H9 (cell line): ENCODE measurements at regions not wholly inside any gene's neighbourhood (a gene's known extent, or its start where the extent isn't known, plus 50 kb on each side); places are given as distances from the start of the nearest gene placed in this dataset.
"Not testable (repeated sequence)": the region's sequence is repeated elsewhere in the genome, so short reads cannot be mapped to it uniquely, and the experiment has no call there.

ENCODE experiments used
- DNase-seq: peaks from one replicate; pipeline ENCODE4 v3.0.0-alpha.2; 2017
- H2AFZ ChIP-seq: one replicate; pipeline ENCODE4 v1.6.1; 2013; ENCODE audit warnings: mild to moderate bottlenecking, low read length, control low read depth, moderate library complexity
- H2AK5ac ChIP-seq: 2 replicates; pipeline ENCODE4 v1.6.1; 2013; ENCODE audit warnings: low read length, control low read depth, mixed read lengths; ENCODE audit not compliant: insufficient read length
- H2BK120ac ChIP-seq: one replicate; pipeline ENCODE4 v1.6.1; 2013; ENCODE audit warnings: low read depth, mild to moderate bottlenecking, low read length, control low read depth, inconsistent platforms; ENCODE audit not compliant: poor library complexity, severe bottlenecking
- H2BK12ac ChIP-seq: 2 replicates; pipeline ENCODE4 v1.6.1; 2013; ENCODE audit warnings: low read length, control low read depth, mixed read lengths, low read depth; ENCODE audit not compliant: insufficient read length
- H2BK15ac ChIP-seq: 2 replicates; pipeline ENCODE4 v1.6.1; 2013; ENCODE audit warnings: low read depth, low read length, control low read depth
- H2BK20ac ChIP-seq: one replicate; pipeline ENCODE4 v1.6.1; 2013; ENCODE audit warnings: low read depth, mild to moderate bottlenecking, low read length, control low read depth, inconsistent platforms; ENCODE audit not compliant: poor library complexity, severe bottlenecking
- H2BK5ac ChIP-seq: 2 replicates; pipeline ENCODE4 v1.6.1; 2013; ENCODE audit warnings: low read length, control low read depth, mixed read lengths; ENCODE audit not compliant: insufficient read length
- H3K14ac ChIP-seq: 2 replicates; pipeline ENCODE4 v1.6.1; 2013; ENCODE audit warnings: low read length, control low read depth; ENCODE audit not compliant: insufficient read depth
- H3K18ac ChIP-seq: 2 replicates; pipeline ENCODE4 v1.6.1; 2013; ENCODE audit warnings: low read depth, mild to moderate bottlenecking, mixed read lengths, low read length, control low read depth; ENCODE audit not compliant: insufficient read length
- H3K23ac ChIP-seq: 2 replicates; pipeline ENCODE4 v1.6.1; 2013; ENCODE audit warnings: low read length, control low read depth, mixed read lengths, low read depth; ENCODE audit not compliant: insufficient read length
- H3K23me2 ChIP-seq: 2 replicates; pipeline ENCODE4 v1.6.1; 2013; ENCODE audit warnings: low read depth, mild to moderate bottlenecking, mixed read lengths, low read length, control low read depth; ENCODE audit not compliant: insufficient read length, poor library complexity, severe bottlenecking
- H3K27ac ChIP-seq: 2 replicates; pipeline ENCODE4 v1.5.1; 2013; ENCODE audit warnings: low read length, control low read depth, mixed read lengths, low read depth; ENCODE audit not compliant: insufficient read length
- H3K27me3 ChIP-seq: 2 replicates; pipeline ENCODE4 v1.6.1; 2013; ENCODE audit warnings: low read length, control low read depth, inconsistent platforms; ENCODE audit not compliant: insufficient read depth
- H3K4ac ChIP-seq: 2 replicates; pipeline ENCODE4 v1.6.1; 2013; ENCODE audit warnings: low read depth, mild to moderate bottlenecking, control low read depth, inconsistent platforms, low read length, moderate library complexity
- H3K4me1 ChIP-seq: 2 replicates; pipeline ENCODE4 v1.6.1; 2013; ENCODE audit warnings: low read length, control low read depth, inconsistent platforms; ENCODE audit not compliant: insufficient read depth
- H3K4me2 ChIP-seq: 2 replicates; pipeline ENCODE4 v1.6.1; 2013; ENCODE audit warnings: low read length, control low read depth, mixed read lengths; ENCODE audit not compliant: insufficient read length, insufficient read depth
- H3K56ac ChIP-seq: 2 replicates; pipeline ENCODE4 v1.6.1; 2013; ENCODE audit warnings: low read depth, mild to moderate bottlenecking, mixed read lengths, low read length, control low read depth; ENCODE audit not compliant: insufficient read length
- H3K79me1 ChIP-seq: 2 replicates; pipeline ENCODE4 v1.6.1; 2013; ENCODE audit warnings: low read depth, mild to moderate bottlenecking, moderate library complexity, low read length, control low read depth, inconsistent platforms; ENCODE audit not compliant: insufficient read depth, poor library complexity, severe bottlenecking
- H3K79me2 ChIP-seq: 2 replicates; pipeline ENCODE4 v1.6.1; 2013; ENCODE audit warnings: low read length, control low read depth, inconsistent platforms; ENCODE audit not compliant: insufficient read depth
- H3K9ac ChIP-seq: 2 replicates; pipeline ENCODE4 v1.6.1; 2013; ENCODE audit warnings: low read length, control low read depth, mixed read lengths; ENCODE audit not compliant: insufficient read length; ENCODE audit errors: extremely low read depth
- H3K9me3 ChIP-seq: one replicate; pipeline ENCODE4 v1.6.1; 2013; ENCODE audit warnings: low read depth, low read length, inconsistent platforms; ENCODE audit not compliant: control insufficient read depth
- H3T11ph ChIP-seq: one replicate; pipeline ENCODE4 v1.6.1; 2013; ENCODE audit warnings: mild to moderate bottlenecking, low read length, control low read depth, inconsistent platforms
- H4K20me1 ChIP-seq: one replicate; pipeline ENCODE4 v1.6.1; 2013; ENCODE audit not compliant: control insufficient read depth, insufficient read length, insufficient read depth
- H4K5ac ChIP-seq: 2 replicates; pipeline ENCODE4 v1.6.1; 2013; ENCODE audit warnings: low read depth, mild to moderate bottlenecking, mixed read lengths, low read length, control low read depth; ENCODE audit not compliant: insufficient read length
- H4K8ac ChIP-seq: replicated peaks from 2 replicates; pipeline ENCODE4 v1.6.1; 2013; ENCODE audit warnings: low read length, control low read depth, mixed read lengths, low read depth; ENCODE audit not compliant: insufficient read length
- H4K91ac ChIP-seq: 2 replicates; pipeline ENCODE4 v1.6.1; 2013; ENCODE audit warnings: low read depth, mild to moderate bottlenecking, moderate library complexity, mixed read lengths, low read length, control low read depth; ENCODE audit not compliant: insufficient read length
- H3K27ac Mint-ChIP-seq, 3 experiments: 2 replicates in 2 of 3; 3 replicates in 1 of 3; pipeline ENCODE4 v1.8.0; 2020 to 2021; ENCODE audit warnings: mixed read lengths in 3 of 3, mild to moderate bottlenecking in 1 of 3, moderate library complexity in 1 of 3
- H3K27me3 Mint-ChIP-seq: 2 replicates; pipeline ENCODE4 v1.8.0; 2021; ENCODE audit warnings: low read depth, mild to moderate bottlenecking, moderate library complexity, mixed read lengths
- H3K36me3 Mint-ChIP-seq, 3 experiments: 2 replicates in 2 of 3; 3 replicates in 1 of 3; pipeline ENCODE4 v1.8.0; 2020 to 2021; ENCODE audit warnings: low read depth in 3 of 3, mixed read lengths in 3 of 3; ENCODE audit not compliant: insufficient read depth in 1 of 3
- H3K4me1 Mint-ChIP-seq, 2 experiments: 2 replicates each; pipeline ENCODE4 v1.8.0; 2020; ENCODE audit warnings: mixed read lengths in 2 of 2
- H3K4me3 Mint-ChIP-seq, 2 experiments: 2 replicates in 1 of 2; 3 replicates in 1 of 2; pipeline ENCODE4 v1.8.0; 2020 to 2021; ENCODE audit warnings: mild to moderate bottlenecking in 2 of 2, mixed read lengths in 2 of 2, moderate library complexity in 1 of 2
- H3K9me3 Mint-ChIP-seq, 2 experiments: 2 replicates in 1 of 2; 3 replicates in 1 of 2; pipeline ENCODE4 v1.8.0; 2020; ENCODE audit warnings: mild to moderate bottlenecking in 2 of 2, mixed read lengths in 2 of 2, moderate library complexity in 1 of 2
- WGBS: extraction: QIAGEN DNeasy Blood & Tissue Kit; methylation state at CpG from one replicate; pipeline ENCODE4 v1.1.7; 2013; ENCODE audit warnings: missing lambda C conversion rate, low lambda C conversion rate, mixed read lengths; ENCODE audit not compliant: insufficient read length; ENCODE audit errors: extremely low coverage; 5-methylcytosine and 5-hydroxymethylcytosine counted together

DNA sequence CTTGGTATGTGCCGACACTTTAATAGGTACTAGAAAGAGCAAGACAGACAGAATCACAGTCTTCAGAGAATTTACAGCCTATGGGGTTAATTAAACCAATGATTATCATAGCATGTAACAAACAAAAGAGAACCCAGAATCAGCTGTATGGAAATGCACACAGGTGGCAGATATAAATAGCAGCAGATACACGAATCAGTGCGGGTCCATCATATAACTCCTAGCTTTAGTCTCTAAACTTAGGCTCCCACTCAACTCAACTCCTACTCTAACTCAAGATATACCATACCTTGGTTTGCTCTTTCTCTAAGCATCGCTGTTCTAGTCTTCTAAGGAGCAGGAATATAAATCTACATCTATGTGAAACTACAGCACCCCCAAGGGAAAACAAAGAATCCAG is 132.0 kb upstream of the NBPF26 start:
- not testable (repeated sequence) for H4K8ac ChIP-seq, H3K79me2 ChIP-seq, H3K4me3 Mint-ChIP-seq, H3K14ac ChIP-seq, H3K4me1 ChIP-seq, H3K27me3 Mint-ChIP-seq, H3K9ac ChIP-seq, H3K23ac ChIP-seq, H2BK20ac ChIP-seq, H3K27me3 ChIP-seq, H3K18ac ChIP-seq, H2AFZ ChIP-seq, H3K4me1 Mint-ChIP-seq, H2BK5ac ChIP-seq, H3K36me3 Mint-ChIP-seq, H2BK12ac ChIP-seq, H3K4ac ChIP-seq, H4K20me1 ChIP-seq, H3K79me1 ChIP-seq, H3K56ac ChIP-seq, H3K27ac Mint-ChIP-seq, H3T11ph ChIP-seq, H4K5ac ChIP-seq, H2AK5ac ChIP-seq, H2BK15ac ChIP-seq, H3K9me3 ChIP-seq, H3K27ac ChIP-seq, H3K23me2 ChIP-seq, H3K4me2 ChIP-seq, H3K9me3 Mint-ChIP-seq, H4K91ac ChIP-seq, H2BK120ac ChIP-seq, DNase-seq
- WGBS, result no CpG with 5 or more reads among the region's 4 CpGs

DNA sequence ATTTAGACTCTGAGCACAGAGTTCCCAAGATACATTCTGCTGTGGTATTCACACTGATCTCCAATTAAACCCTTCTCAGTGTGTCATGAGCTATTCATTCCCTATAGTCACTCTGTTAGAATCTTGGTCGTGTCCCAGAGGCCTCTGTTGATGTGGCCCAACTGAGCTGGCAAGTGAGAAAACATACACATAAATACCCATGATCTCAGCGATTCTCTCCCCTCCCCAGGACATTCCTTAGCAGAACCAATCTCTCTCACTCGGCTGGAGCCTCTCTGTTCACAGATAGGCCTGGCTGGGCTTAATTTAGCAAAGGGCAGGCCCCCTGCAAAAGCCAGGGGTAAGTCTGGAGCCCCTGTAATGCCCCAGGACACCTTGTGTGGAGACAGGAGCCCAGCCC is 130.8 kb upstream of the NBPF26 start:
- not testable (repeated sequence) for H3K9me3 ChIP-seq, H3K23me2 ChIP-seq, H2BK15ac ChIP-seq, H3K27ac ChIP-seq, H3K4me1 Mint-ChIP-seq, H3K4me1 ChIP-seq, H3K14ac ChIP-seq, DNase-seq, H3K56ac ChIP-seq, H3K27me3 Mint-ChIP-seq, H2BK12ac ChIP-seq, H4K8ac ChIP-seq, H3K79me1 ChIP-seq, H3K27ac Mint-ChIP-seq, H2BK120ac ChIP-seq, H3T11ph ChIP-seq, H3K36me3 Mint-ChIP-seq, H3K9ac ChIP-seq, H3K4ac ChIP-seq, H3K23ac ChIP-seq, H3K18ac ChIP-seq, H4K20me1 ChIP-seq, H4K91ac ChIP-seq, H2BK20ac ChIP-seq, H4K5ac ChIP-seq, H2BK5ac ChIP-seq, H3K4me2 ChIP-seq, H3K9me3 Mint-ChIP-seq, H2AK5ac ChIP-seq, H3K27me3 ChIP-seq, H3K4me3 Mint-ChIP-seq, H2AFZ ChIP-seq, H3K79me2 ChIP-seq
- WGBS, result no CpG with 5 or more reads among the region's 3 CpGs

DNA sequence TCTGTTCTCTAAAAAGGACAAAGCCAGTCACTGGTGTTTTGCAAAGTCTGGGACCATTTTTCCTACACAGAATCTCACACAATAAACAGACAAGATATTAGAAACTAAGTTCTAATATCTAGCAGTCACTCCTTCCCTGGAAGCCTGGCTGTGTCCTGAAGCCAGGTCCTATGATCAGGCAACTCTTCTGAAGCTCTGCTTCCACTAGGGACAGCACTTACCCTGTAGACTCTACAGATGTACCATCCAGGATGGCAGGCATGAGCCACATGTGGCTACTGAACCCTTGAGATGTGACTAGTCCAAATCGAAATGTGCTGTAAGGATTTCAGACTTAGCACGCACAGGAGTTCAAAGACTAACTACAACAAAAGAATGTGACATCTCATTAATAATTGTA is 130.1 kb upstream of the NBPF26 start:
- not testable (repeated sequence) for H3K4me1 ChIP-seq, H3K79me1 ChIP-seq, DNase-seq, H4K91ac ChIP-seq, H4K5ac ChIP-seq, H2BK20ac ChIP-seq, H2AFZ ChIP-seq, H3K23ac ChIP-seq, H3K27me3 ChIP-seq, H3K27me3 Mint-ChIP-seq, H2BK15ac ChIP-seq, H3K56ac ChIP-seq, H3K9ac ChIP-seq, H3K4me1 Mint-ChIP-seq, H3K4me3 Mint-ChIP-seq, H3K23me2 ChIP-seq, H3K9me3 ChIP-seq, H3K9me3 Mint-ChIP-seq, H3K27ac Mint-ChIP-seq, H2BK12ac ChIP-seq, H3K18ac ChIP-seq, H3K14ac ChIP-seq, H3K79me2 ChIP-seq, H3K36me3 Mint-ChIP-seq, H3K4ac ChIP-seq, H3K4me2 ChIP-seq, H2BK120ac ChIP-seq, H2AK5ac ChIP-seq, H3K27ac ChIP-seq, H3T11ph ChIP-seq, H2BK5ac ChIP-seq, H4K8ac ChIP-seq, H4K20me1 ChIP-seq
- WGBS, result no CpG with 5 or more reads among the region's 2 CpGs
